SW 1271 (cell line): ENCODE measurements at regions not wholly inside any gene's neighbourhood (a gene's known extent, or its start where the extent isn't known, plus 50 kb on each side); places are given as distances from the start of the nearest gene placed in this dataset.
"Not testable (repeated sequence)": the region's sequence is repeated elsewhere in the genome, so short reads cannot be mapped to it uniquely, and the experiment has no call there.

ENCODE experiments used
- DNase-seq, 2 experiments: peaks; one replicate each; lab custom pipeline; 2025; lab: John Stamatoyannopoulos, UW

GRCh38 chr16:26721290-26721689 is 345.4 kb upstream of the C16orf82 start:
- DNase-seq: no peak

DNA sequence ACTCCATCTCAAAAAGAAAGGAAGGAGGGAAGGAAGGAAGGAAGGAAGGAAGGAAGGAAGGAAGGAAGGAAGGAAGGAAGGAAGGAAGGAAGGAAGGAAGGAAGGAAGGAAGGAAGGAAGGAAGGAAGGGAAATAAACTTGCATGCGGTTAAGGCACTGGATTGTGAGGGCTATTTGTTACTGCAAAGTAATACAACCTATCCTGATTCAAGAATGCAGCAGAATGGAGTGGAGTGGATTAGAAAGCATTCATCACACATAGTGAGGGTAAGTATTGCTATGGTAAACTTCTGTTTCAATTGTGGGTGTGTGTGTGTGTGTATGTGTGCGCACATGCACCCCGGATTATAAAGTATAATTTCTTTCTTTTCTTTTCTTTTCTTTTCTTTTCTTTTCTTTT is 344.8 kb upstream of the C16orf82 start:
- DNase-seq: not testable (repeated sequence)

DNA sequence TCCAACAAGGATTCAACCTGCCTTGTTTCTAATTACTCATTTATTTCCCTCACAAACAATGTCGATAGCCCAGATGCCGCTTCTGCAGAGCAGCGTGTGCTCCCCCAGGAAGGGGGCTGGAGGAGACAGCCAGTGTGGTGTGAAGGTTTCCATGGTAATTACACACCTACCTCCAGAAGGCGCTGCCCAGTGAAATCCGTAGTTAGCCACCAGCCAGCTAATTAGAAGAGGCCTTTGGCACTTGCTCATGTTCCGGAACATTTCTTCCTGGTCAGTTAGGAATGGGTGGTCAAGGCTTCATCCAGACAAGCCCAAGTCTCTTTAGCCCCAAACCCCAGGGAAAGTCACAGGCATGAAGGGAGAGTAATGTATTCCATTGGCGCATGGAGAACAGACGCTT is 342.5 kb upstream of the C16orf82 start:
- no peak for DNase-seq

- DNase-seq: no peak
Measured at GRCh38 chr16:26727848-26728247, 338.9 kb upstream of the C16orf82 start.

DNA sequence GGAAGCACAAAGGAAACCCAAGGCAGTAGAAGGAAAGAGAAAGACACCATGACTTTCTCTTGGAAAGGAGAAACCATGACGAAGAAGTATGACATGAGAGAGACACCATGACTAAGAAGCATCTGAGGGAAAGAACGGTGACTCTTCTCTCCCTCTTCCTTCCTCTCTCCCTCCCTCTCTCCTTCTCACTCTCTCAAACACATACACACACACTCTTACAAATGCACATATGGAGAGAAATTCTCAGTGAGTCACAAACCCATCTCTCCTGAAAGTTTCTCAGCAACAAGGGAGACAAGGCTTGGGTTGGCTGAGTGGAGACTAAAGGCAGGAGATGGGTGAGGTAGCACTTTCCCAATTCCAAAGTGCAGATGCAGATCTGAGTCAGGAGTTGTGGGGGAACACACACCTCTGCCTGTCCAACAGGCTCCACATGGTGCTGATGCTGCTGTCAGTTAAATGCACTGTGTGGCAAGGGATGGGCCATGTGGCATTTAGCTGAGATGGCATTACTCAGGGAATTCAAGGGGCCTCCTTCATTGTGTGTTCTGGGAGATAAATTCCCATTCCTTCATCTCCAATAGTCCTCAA is 336.7 kb upstream of the C16orf82 start:
- no peak for DNase-seq

GRCh38 chr16:26731729-26732128 is 335.0 kb upstream of the C16orf82 start:
- no peak for DNase-seq

GRCh38 chr16:26733710-26734109 is 333.0 kb upstream of the C16orf82 start:
- DNase-seq: no peak

DNA sequence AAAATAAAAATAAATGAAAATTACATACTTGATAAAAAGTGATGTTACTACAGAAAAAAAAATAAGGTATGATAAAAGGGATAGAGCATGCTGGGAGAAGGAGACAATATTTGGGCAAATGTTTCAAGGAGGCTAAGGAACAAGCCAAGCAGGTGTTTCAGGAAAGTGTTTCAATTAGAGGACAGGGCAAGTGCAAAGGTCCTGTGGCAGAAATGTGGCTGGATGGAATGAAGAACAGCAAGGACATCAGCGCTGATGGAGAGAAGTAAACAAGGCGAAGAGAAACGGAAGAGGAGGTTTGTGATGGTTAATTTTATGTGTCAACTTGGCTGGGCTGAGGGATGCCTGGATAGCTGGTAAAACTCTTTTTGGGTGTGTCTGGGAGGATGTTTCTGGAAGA is 331.2 kb upstream of the C16orf82 start:
- DNase-seq: no peak

DNA sequence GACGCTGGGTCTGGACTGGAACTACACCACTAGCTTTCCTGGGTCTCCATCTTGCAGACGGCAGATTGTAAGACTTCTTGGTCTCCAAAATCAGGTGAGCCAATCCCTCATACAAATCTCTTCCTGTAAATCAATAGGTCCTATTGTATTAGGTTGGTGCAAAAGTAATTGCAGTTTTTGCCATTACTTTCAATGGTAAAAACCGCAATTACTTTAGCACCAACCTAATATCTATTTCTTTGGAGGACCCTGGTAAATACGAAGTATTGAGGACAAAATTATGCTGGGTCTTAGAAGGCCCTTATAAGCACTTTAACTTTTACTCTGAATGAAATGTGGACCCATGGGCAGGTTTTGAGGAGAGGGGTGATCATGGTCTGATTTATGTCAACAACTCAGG is 330.6 kb upstream of the C16orf82 start:
- DNase-seq: no peak

DNA sequence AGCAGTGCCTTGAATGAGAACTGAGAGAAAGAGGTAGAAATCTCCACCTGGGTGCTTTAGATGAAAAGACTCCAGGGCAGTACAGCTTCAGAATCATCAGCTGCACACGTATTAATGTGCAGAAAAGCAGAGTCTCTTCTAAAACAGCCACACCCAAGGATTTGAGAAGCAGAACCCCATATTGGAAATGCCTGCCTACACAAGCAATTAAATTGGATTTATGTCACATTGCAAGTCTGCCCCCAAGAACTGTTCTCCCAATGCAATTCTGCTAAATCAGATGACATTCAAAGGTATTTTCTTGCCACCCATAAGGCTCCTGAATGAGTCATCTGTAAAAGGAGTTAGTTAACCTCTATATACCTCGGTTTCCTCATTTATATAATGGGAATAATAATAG is 326.0 kb upstream of the C16orf82 start:
- no peak for DNase-seq

DNA sequence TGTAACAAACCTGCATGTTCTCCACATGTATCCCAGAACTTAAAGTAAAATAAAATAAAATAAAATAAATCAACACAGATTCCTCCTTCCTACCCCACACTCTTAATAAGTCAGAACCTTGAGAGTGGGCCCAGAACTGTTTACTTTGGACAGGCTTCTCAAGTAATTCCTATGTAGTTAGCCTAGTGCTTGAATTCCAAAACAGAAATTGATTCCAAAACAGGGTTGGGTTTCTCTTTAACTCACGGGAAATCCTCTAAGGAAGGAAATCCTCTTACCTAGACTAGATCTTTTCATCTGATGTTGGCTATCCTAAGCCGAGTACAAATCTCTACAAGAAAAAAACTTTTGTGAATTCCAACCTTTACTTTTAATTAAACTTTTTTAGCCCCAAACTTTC is 324.7 kb upstream of the C16orf82 start:
- DNase-seq: no peak

- no peak for DNase-seq
Measured at GRCh38 chr16:26744430-26744829, 322.3 kb upstream of the C16orf82 start.

- DNase-seq: no peak
Measured at GRCh38 chr16:26747760-26748159, 319.0 kb upstream of the C16orf82 start.

- DNase-seq: no peak
Measured at GRCh38 chr16:26749072-26749471, 317.7 kb upstream of the C16orf82 start.

DNA sequence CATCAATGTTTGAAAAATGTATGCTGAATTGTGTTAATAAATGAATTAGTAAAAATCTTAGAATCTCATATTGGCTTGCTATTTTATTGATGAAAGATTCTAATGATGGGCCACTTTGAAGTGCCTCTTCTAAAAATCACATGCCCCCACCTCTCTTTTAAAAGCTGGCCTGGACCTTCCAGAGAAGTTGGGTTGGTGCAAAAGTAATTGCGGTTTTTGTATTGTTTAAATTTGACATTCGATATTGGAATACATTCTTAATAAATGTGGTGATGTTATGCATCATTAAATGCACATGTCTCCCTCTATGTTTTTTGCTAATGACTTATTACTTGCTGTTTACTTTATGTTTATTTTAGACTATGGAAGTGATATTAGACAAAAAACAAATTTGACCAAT is 314.6 kb upstream of the C16orf82 start:
- DNase-seq: no peak

DNA sequence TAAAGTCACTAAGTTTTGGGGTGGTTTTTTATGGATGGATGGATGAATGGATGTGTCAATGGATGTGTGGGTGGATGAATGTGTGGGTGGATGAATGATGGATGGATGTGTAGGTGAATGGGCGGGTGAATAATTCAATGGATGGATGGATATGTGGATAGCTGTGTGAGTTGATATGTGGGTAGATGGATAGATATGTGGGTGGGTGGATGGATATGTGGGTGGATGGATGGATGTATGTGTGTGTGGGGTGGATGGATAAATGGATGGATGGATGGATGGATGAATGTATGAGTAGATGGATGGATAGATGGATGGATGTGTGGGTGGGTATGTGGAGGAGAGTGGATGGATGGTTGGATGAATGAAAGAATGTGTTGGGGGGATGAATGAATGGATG is 310.1 kb upstream of the C16orf82 start:
- no peak for DNase-seq

DNA sequence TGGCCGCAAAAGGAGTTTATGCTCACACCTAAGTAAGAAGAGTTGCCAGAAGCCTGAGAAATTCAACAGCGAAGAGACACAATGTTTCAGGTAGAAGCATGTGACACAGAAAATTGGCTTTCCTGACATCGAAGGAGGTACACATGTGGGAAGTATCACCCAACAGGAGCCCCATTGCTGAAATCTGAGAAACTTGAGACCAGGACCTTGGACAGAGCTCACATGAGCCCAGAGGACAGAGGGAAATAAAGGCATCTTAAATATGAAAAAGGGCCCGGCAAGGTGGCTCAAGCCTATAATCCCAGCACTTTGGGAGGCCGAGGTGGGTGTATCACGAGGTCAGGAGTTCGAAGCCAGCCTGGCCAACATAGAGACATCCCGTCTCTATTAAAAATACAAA is 304.1 kb upstream of the C16orf82 start:
- no peak for DNase-seq

GRCh38 chr16:26765087-26765486 is 301.6 kb upstream of the C16orf82 start:
- DNase-seq: no peak

- no peak for DNase-seq
Measured at GRCh38 chr16:26768385-26769010, 298.2 kb upstream of the C16orf82 start.

- DNase-seq: no peak
Measured at GRCh38 chr16:26770547-26770946, 296.2 kb upstream of the C16orf82 start.

DNA sequence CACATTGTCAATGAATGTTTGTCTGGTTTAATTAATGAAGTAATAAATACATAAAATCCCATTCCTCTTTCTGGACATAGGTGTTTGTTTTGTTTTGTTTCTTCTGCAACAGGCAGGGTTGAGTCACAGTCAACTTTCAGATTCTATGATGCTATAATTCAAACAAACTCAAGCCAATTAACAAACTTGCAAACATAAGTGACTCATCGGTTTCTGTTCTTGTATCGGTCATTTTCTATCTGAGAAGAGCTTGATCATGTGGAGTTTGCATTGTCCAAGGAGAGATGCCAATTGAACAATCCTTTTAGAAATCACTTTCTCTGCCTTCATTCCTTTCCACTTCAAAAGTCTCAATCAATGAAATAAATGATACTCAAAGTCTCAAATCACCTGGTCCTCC is 294.2 kb upstream of the C16orf82 start:
- DNase-seq: no peak

DNA sequence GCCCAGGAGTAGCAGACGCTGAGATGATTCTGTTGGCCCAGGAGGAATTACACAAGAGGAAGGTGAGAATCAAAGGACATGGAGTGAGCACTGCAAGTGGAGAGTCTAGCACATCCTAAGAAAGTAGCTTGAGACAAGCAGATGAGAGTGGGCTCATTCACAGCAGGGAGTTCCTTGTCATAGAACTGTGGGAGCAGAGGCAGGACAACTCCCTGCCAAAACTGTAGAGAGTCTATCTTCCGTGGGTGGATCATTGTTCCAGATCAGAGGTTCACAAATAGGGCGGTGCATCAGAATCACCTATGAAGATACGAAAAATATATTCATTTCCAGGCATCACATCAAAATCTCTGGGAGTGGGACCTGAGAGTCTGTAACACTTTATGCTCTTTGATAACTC is 288.9 kb upstream of the C16orf82 start:
- no peak for DNase-seq

GRCh38 chr16:26787924-26788323 is 278.8 kb upstream of the C16orf82 start:
- DNase-seq: peak in 1 of 2 experiments; percentile 5

- no peak for DNase-seq
Measured at GRCh38 chr16:26791169-26791568, 275.6 kb upstream of the C16orf82 start.
